HUES48 (cell line): ENCODE measurements at regions not wholly inside any gene's neighbourhood (a gene's known extent, or its start where the extent isn't known, plus 50 kb on each side); places are given as distances from the start of the nearest gene placed in this dataset.

Experiments used
- H3K27ac ChIP-seq: one replicate; pipeline ENCODE4 v1.7.0; 2013; ENCODE audit warnings: low read depth, low read length, inconsistent platforms
- H3K27me3 ChIP-seq: 2 replicates; pipeline ENCODE4 v1.6.1; 2013; ENCODE audit warnings: mild to moderate bottlenecking, low read length; ENCODE audit not compliant: control insufficient read depth, insufficient read depth
- H3K36me3 ChIP-seq: 2 replicates; pipeline ENCODE4 v1.6.1; 2013; ENCODE audit warnings: low read length; ENCODE audit not compliant: control insufficient read depth, insufficient read depth
- H3K4me1 ChIP-seq: 2 replicates; pipeline ENCODE4 v1.6.1; 2013; ENCODE audit warnings: mild to moderate bottlenecking, low read length; ENCODE audit not compliant: control insufficient read depth, insufficient read depth
- H3K4me3 ChIP-seq: 2 replicates; pipeline ENCODE4 v1.5.1; 2013; ENCODE audit warnings: mild to moderate bottlenecking, low read depth, low read length
- H3K9ac ChIP-seq: 2 replicates; pipeline ENCODE4 v1.6.1; 2013; ENCODE audit warnings: mild to moderate bottlenecking, low read depth, low read length, moderate library complexity
- H3K9me3 ChIP-seq: 2 replicates; pipeline ENCODE4 v1.6.1; 2013; ENCODE audit warnings: low read length; ENCODE audit not compliant: control insufficient read depth, insufficient read depth

DNA sequence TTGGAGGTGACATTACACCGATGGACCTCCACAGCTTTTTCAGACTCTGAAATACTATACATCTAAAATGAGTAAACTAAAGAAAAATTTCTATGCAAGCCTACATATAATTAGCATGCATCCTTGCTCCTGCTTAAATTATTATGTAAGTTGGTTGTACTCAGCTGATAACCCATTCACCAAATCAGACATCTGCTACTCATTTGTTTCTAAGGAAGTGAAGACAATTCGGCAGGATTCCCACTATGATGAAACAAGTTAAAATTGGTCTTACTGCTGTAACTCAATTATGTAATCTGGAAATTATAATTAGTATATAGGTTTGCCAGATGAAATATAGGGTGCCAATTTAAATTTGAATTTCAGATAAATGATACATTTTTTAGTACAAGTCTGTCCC lies 59.5 kb upstream of the FGF13 start:
- H3K4me1 ChIP-seq = no peaks in the 10 kb centered on the region
- H3K4me3 ChIP-seq = no peak overlapping the region
- H3K27me3 ChIP-seq = no peaks in the 10 kb centered on the region
- no peak overlapping the region for H3K27ac ChIP-seq
- no peaks in the 10 kb centered on the region for H3K36me3 ChIP-seq
- H3K9me3 ChIP-seq = no peaks in the 10 kb centered on the region
- no peak overlapping the region for H3K9ac ChIP-seq

DNA sequence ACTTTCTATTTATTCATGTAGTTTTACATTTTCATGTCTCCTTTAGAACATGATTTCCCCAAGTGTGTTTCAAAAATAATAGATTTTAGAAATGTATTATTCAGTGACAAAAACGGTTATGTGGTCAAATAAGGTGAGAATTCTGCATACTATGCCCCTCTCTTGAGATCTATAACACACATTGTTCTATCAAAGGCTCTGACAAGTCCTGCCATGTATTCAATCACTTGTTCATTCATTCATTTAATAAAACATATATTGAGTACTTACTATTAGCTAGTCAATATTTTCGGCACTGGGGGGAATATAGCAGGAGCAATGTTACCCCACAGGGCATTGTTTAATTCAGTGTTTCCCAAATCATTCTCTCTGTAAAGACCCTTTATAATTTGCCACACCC lies 58.4 kb upstream of the FGF13 start:
- no peak overlapping the region for H3K27ac ChIP-seq
- H3K4me3 ChIP-seq = no peak overlapping the region

DNA sequence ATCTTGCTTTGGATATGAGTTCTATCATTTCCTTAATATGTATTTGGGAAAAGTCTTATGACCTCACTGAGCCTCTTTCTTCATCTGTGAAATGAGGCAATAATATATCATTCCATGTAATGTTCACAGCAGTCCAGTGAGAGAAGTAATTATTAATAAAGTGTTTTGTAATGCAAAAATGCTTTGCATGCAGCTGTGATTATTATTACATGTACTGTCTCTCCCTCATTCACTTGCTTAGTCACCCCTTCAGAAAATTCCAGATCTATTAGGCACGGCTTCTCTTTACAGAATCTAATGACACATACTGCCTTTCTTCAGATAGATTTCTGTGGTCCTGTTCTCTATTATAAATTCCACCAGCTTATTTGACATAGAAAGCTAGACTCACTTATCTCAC lies 53.5 kb upstream of the FGF13 start:
- H3K4me3 ChIP-seq = no peak overlapping the region
- H3K9me3 ChIP-seq = no peaks in the 10 kb centered on the region
- H3K9ac ChIP-seq = no peak overlapping the region
- no peaks in the 10 kb centered on the region for H3K4me1 ChIP-seq
- H3K27me3 ChIP-seq = 0 out of 2 replicates have a peak, but pooled peaks cover 3% of the 10 kb centered on the region
- no peaks in the 10 kb centered on the region for H3K36me3 ChIP-seq
- no peak overlapping the region for H3K27ac ChIP-seq

More for the DNA sequence above, 58.4 kb upstream of the FGF13 start:
- Histone ChIP-seq H3K27me3 (no peaks in the 10 kb centered on the region), H3K9ac (no peak overlapping the region), H3K36me3 (no peaks in the 10 kb centered on the region), H3K9me3 (no peaks in the 10 kb centered on the region), H3K4me1 (no peaks in the 10 kb centered on the region)

GRCh38 chrX:138763761-138764160 lies 52.2 kb upstream of the FGF13 start:
- H3K9ac ChIP-seq = no peak overlapping the region
- H3K36me3 ChIP-seq = no peaks in the 10 kb centered on the region
- no peaks in the 10 kb centered on the region for H3K9me3 ChIP-seq
- H3K4me3 ChIP-seq = no peak overlapping the region
- no peaks in the 10 kb centered on the region for H3K4me1 ChIP-seq
- H3K27ac ChIP-seq = no peak overlapping the region
- H3K27me3 ChIP-seq = 0 out of 2 replicates have a peak, but pooled peaks cover 3% of the 10 kb centered on the region

GRCh38 chrX:138761380-138761779 lies 49.9 kb upstream of the FGF13 start:
- Histone ChIP-seq H3K27ac (no peak overlapping the region), H3K9ac (no peak overlapping the region), H3K27me3 (peaks cover 7% of the 10 kb centered on the region; the same call in 1 of the 2 replicates), H3K4me3 (no peak overlapping the region), H3K4me1 (no peaks in the 10 kb centered on the region), H3K9me3 (no peaks in the 10 kb centered on the region), H3K36me3 (no peaks in the 10 kb centered on the region)
